PC-9 (cell line): ENCODE measurements at regions not wholly inside any gene's neighbourhood (a gene's known extent, or its start where the extent isn't known, plus 50 kb on each side); places are given as distances from the start of the nearest gene placed in this dataset.

Source experiments
- CTCF ChIP-seq: fragments of 200-600 bp; sonication (generic); conservative IDR thresholded peaks from 2 replicates; pipeline ENCODE4 v1.6.1; 2017; ENCODE audit warnings: mixed run types, antibody characterized with exemption, mild to moderate bottlenecking, moderate library complexity
- EZH2 ChIP-seq: fragments of 200-600 bp; sonication (generic); IDR thresholded peaks from 2 replicates; pipeline ENCODE4 v1.8.0; 2017; ENCODE audit warnings: antibody characterized with exemption, low read depth

- no peak for TF ChIP-seq CTCF
- no peak for TF ChIP-seq EZH2
These were observed 94.2 kb upstream of the FAT3 start for GRCh38 chr11:92130421-92130831.
